ENCODE measurements at regions not wholly inside any gene's neighbourhood (a gene's known extent, or its start where the extent isn't known, plus 50 kb on each side); places are given as distances from the start of the nearest gene placed in this dataset.

DNA sequence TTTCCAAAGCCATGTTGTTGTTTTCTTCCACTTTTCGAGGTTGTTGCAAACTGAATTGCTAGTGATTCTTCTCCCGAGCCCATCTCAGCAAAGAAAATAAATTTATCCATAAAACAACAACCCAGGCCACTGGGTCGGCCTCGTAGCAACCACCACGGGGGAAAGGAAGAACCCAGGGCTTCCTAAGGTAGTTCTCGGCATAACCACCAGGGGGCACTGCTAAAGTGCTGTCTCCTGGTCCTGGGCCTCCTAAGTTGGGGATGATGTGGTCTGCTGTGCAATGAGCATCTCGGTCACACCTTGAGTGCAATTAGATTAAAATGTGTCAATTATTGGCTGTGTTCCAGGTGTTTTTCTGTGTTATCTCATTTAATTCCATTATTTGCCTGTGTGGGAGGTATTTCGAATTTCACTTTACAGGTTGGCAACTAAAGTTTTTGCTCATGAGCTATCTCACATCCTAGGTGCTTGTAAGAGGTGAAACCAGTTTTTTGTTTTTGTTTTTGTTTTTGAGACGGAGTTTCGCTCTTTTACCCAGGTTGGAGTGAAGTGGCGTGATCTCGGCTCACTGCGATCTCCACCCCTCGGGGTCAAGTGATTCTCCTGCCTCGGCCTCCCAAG, 102.8 kb upstream of the DAP start:
- intact Hi-C loops (cut with micrococcal nuclease), result loop anchor here (10.0 kb wide), 2 partner anchors 501 to 861 kb away; no protein-coding TSS in a partner anchor
- H3K4me3 Mint-ChIP-seq, result no peak overlapping the region

DNA sequence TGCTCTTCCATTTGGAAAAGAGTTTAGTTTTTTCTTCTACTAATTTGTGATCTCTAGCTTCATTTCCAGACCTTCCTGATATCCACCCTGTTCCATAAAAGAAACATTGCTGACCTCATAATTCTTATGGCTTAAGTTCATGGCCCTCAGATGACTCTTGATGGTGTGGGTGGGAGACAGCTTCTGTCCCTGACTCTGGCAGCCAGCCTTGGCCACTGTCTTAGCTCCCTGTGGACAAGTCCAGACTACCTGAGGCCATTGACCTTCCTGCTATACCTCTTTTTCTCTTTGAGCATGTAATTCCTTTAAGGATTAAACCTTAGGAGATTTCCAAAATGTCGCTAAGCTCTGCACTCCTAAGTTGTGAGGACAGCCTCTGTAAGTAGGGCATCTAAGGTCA, 101.1 kb upstream of the DAP start:
- Histone ChIP-seq H3K4me1 (ENCODE audit: control insufficient read depth, insufficient read depth, low read length) (peaks cover 3% of the 10 kb centered on the region), H3K27me3 (ENCODE audit: control insufficient read depth, insufficient read depth, low read length) (no peaks in the 10 kb centered on the region), H3K27ac (ENCODE audit: low read length) (no peak overlapping the region), H3K4me3 (ENCODE audit: low read length) (no peak overlapping the region), H3K9me3 (ENCODE audit: control insufficient read depth, insufficient read depth, low read length) (no peaks in the 10 kb centered on the region), H3K36me3 (ENCODE audit: control insufficient read depth, insufficient read depth, low read length) (no peaks in the 10 kb centered on the region)
- Mint-ChIP-seq H3K27ac (no peak overlapping the region), H3K4me1 (peaks cover 3 to 15% of the 10 kb centered on the region in 2 donors), H3K9me3 (no peaks in the 10 kb centered on the region), H3K4me3 (no peak overlapping the region), H3K36me3 (no peaks in the 10 kb centered on the region), H3K27me3 (ENCODE audit: low read depth in 2 of 2) (peaks cover 8 to 21% of the 10 kb centered on the region in 2 donors)
- ATAC-seq (no peak), DNase-seq (no peak)
- intact Hi-C loops (cut with micrococcal nuclease), result loop anchor here (10.0 kb wide), 2 partner anchors 503 to 863 kb away; no protein-coding TSS in a partner anchor
- 93% methylated on average over 1 of the region's 1 CpG for WGBS (ENCODE audit: insufficient coverage)
- TF ChIP-seq, protein P1, sequence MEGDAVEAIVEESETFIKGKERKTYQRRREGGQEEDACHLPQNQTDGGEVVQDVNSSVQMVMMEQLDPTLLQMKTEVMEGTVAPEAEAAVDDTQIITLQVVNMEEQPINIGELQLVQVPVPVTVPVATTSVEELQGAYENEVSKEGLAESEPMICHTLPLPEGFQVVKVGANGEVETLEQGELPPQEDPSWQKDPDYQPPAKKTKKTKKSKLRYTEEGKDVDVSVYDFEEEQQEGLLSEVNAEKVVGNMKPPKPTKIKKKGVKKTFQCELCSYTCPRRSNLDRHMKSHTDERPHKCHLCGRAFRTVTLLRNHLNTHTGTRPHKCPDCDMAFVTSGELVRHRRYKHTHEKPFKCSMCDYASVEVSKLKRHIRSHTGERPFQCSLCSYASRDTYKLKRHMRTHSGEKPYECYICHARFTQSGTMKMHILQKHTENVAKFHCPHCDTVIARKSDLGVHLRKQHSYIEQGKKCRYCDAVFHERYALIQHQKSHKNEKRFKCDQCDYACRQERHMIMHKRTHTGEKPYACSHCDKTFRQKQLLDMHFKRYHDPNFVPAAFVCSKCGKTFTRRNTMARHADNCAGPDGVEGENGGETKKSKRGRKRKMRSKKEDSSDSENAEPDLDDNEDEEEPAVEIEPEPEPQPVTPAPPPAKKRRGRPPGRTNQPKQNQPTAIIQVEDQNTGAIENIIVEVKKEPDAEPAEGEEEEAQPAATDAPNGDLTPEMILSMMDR (IDR thresholded peaks at IDR 0.05), result no peak

More for the DNA sequence above, 102.8 kb upstream of the DAP start:
- Histone ChIP-seq H3K4me3 (ENCODE audit: low read length) (no peak overlapping the region), H3K36me3 (ENCODE audit: control insufficient read depth, insufficient read depth, low read length) (no peaks in the 10 kb centered on the region), H3K4me1 (ENCODE audit: control insufficient read depth, insufficient read depth, low read length) (no peaks in the 10 kb centered on the region), H3K27ac (ENCODE audit: low read length) (no peak overlapping the region), H3K9me3 (ENCODE audit: control insufficient read depth, insufficient read depth, low read length) (no peaks in the 10 kb centered on the region), H3K27me3 (ENCODE audit: control insufficient read depth, insufficient read depth, low read length) (no peaks in the 10 kb centered on the region)
- WGBS (ENCODE audit: insufficient coverage), result 59% methylated on average over 15 of the region's 15 CpGs
- H3K27me3 Mint-ChIP-seq (ENCODE audit: low read depth in 2 of 2), result peaks cover 3 to 7% of the 10 kb centered on the region in 2 donors
- TF ChIP-seq, protein P1 (IDR thresholded peaks at IDR 0.05), result peak; percentile 84
- peaks cover 0 to 4% of the 10 kb centered on the region in 2 donors for H3K4me1 Mint-ChIP-seq
- ATAC-seq (peak; percentile 72 to 91 (median 77)), DNase-seq (peak; percentile 45 to 65)
- no peaks in the 10 kb centered on the region for H3K9me3 Mint-ChIP-seq
- H3K27ac Mint-ChIP-seq, result no peak overlapping the region
- no peaks in the 10 kb centered on the region for H3K36me3 Mint-ChIP-seq

DNA sequence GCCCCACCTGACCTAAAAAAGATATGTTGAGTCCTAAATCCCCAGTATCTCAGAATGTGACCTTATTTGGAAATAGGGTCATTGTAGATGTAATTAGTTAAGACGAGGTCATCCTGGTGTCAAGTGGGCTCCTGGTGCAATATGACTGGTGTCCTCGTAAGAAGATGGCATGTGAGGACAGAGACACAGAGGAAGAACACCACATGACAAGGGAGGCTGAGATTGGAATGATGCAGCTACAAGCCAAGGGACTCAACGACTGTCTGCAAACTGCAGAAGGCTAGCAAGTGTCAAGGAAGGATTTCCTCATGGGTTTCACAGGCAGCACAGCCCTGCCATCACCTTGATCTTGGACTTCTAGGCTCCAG, 100.4 kb upstream of the DAP start:
- 73% methylated on average over 3 of the region's 3 CpGs for WGBS (ENCODE audit: insufficient coverage)
- Histone ChIP-seq H3K27ac (ENCODE audit: low read length) (no peak overlapping the region), H3K36me3 (ENCODE audit: control insufficient read depth, insufficient read depth, low read length) (no peaks in the 10 kb centered on the region), H3K27me3 (ENCODE audit: control insufficient read depth, insufficient read depth, low read length) (no peaks in the 10 kb centered on the region), H3K4me3 (ENCODE audit: low read length) (no peak overlapping the region), H3K4me1 (ENCODE audit: control insufficient read depth, insufficient read depth, low read length) (peaks cover 7% of the 10 kb centered on the region), H3K9me3 (ENCODE audit: control insufficient read depth, insufficient read depth, low read length) (no peaks in the 10 kb centered on the region)
- intact Hi-C loops (cut with micrococcal nuclease), result loop anchor here (10.0 kb wide), 2 partner anchors 503 to 863 kb away; no protein-coding TSS in a partner anchor
- peaks cover 8 to 20% of the 10 kb centered on the region in 2 donors for H3K27me3 Mint-ChIP-seq (ENCODE audit: low read depth in 2 of 2)
- H3K36me3 Mint-ChIP-seq, result no peaks in the 10 kb centered on the region
- ATAC-seq, result no peak
- no peak overlapping the region for H3K27ac Mint-ChIP-seq
- H3K4me3 Mint-ChIP-seq, result no peak overlapping the region
- no peaks in the 10 kb centered on the region for H3K9me3 Mint-ChIP-seq
- TF ChIP-seq, protein P1 (IDR thresholded peaks at IDR 0.05), result no peak
- peaks cover 9 to 22% of the 10 kb centered on the region in 2 donors for H3K4me1 Mint-ChIP-seq
- no peak for DNase-seq
